HG03097 (cell line): ENCODE measurements at regions not wholly inside any gene's neighbourhood (a gene's known extent, or its start where the extent isn't known, plus 50 kb on each side); places are given as distances from the start of the nearest gene placed in this dataset.

Experiments used
- ATAC-seq: cut with Tn5 transposase; IDR thresholded peaks from one replicate; pipeline ENCODE4 v1.9.1; 2021; ENCODE audit not compliant: unreplicated experiment, low FRiP score

DNA sequence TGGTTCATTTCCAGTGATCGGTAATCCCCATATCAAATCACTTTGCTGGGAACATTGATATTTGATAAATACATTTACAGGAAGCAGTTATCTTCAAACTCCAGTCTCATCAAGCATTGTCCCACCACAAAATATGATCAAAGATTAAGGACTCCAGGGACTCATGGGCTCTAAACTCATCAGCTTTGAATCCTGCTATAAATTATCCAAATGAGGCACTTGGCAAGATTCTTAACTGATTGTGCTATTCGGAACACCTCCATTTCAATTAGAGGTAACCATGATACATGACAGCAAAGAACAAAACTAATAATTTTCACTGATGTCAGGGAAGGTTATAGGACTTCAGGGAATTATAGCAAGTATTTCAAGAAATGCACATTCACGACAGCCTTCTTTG lies 1088.1 kb upstream of the PIK3C3 start:
- no peak for ATAC-seq

- no peak for ATAC-seq
Measured at GRCh38 chr18:40866013-40866645, 1088.9 kb upstream of the PIK3C3 start.

DNA sequence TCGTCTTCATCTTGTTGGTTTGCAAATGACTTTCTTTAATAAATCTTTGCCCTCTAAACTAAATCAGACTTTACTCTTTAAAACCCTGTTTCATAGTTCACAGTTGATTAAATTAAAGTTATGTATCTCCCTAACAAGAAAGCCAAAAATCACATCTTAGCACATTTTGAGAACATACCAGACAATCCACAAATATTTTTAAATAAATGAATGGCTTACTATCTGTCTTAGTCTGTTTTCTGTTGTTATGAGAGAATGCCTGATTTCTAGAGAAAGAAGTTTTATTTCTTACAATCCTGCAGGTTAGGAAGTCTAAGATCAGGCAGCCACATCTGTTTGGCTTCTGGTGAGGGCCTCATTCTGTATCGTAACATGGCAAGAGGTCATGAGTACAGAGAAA lies 1090.2 kb upstream of the PIK3C3 start:
- ATAC-seq, result no peak

- no peak for ATAC-seq
Measured at GRCh38 chr18:40863801-40864200, 1091.2 kb upstream of the PIK3C3 start.

- ATAC-seq, result no peak
Measured at GRCh38 chr18:40860189-40860588, 1094.8 kb upstream of the PIK3C3 start.

GRCh38 chr18:40855661-40856060 lies 1099.4 kb upstream of the PIK3C3 start:
- no peak for ATAC-seq

- ATAC-seq, result no peak
Measured at GRCh38 chr18:40852406-40852805, 1102.6 kb upstream of the PIK3C3 start.

- no peak for ATAC-seq
Measured at GRCh38 chr18:40851014-40851429, 1104.0 kb upstream of the PIK3C3 start.

GRCh38 chr18:40849886-40850285 lies 1105.1 kb upstream of the PIK3C3 start:
- ATAC-seq, result no peak

- no peak for ATAC-seq
Measured at GRCh38 chr18:40841467-40841866, 1113.6 kb upstream of the PIK3C3 start.

DNA sequence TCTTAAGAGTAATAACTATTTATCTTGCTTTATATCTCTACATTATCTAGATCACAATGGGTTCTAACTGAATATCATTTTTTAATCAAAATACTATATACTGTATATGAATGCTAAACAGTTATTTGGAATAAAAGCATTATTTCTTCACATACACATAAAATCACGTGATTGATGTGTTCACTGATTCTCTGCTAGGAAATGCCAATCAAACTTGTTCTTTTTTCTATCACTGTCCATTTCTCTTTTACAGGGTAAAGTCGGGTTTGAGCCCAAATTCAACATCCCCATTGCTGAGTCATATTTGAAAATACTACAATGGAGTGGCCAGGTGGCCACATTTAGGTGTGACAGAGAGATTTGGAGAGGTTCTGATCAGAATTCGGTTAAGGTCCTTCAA lies 1114.0 kb upstream of the PIK3C3 start:
- no peak for ATAC-seq

GRCh38 chr18:40832362-40832761 lies 1122.7 kb upstream of the PIK3C3 start:
- ATAC-seq, result no peak

DNA sequence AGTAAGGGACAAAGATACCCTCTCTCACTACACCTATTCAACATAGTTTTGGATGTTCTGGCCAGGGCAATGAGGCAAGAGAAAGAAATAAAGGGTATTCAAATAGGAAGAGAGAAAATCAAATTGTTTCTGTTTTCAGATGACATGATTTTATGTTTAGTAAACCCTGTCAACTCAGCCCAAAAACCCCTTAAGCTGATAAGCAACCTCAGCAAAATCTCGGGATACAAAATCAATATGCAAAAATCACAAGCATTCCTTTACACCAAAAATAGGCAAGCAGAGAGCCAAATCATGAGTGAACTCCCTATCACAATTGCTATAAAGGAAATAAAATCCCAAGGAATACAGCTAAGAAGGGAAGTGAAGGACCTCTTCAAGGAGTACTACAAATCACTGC lies 1130.7 kb upstream of the PIK3C3 start:
- no peak for ATAC-seq

DNA sequence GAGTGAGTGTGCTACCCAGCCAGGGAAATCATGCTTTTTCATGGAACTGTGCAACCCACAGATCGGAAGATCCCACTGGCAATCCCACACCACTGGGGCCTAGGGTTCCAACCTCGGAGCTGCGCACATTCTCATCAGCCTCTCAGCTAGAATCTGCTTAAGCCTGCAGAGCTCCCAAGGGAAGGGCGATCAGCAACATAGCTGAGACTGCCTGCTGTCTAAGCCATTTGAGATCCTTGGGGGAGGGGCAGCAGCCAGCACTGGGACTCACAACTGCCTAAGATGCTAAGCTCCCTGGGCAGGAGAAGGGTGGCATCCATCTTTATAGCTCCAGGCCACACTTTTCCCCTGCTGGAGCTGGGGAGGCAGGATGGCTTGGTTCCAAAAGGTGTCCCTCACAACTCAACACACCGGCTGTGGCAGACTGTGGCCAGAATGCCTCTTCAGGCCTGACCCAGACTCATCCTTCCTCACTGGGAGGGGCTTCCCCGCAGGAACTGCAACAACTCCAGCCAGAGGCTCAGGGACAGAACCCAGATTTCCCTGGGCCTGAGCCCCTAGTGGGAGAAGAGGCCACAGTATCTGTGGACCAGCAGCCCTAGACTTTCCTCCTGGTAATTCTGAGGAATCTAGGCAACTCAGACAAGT lies 1133.3 kb upstream of the PIK3C3 start:
- no peak for ATAC-seq

DNA sequence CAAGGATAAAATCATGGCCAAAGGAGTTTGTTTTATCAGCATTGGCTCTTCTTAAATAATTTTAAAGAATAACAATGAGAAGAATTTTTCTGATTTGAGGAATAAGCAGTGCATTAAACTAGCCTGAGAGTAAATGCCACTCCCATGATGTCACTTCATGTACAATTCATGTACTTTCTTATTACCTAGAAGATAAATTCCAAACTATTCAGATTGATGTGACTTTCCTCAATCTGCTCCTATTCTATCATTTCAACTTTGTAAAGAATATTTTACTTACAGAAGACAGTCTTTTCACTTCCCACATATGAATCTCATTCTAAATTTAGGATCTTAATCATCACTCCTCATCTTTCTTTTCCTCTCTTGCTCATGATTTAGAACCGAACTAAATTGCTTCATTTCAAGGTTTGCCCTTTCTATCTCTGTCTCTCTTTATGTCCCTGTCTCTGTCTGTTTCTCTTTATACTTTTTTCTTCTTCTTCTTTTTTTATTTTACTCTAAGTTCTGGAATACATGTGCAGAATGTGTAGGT lies 1142.0 kb upstream of the PIK3C3 start:
- no peak for ATAC-seq

- no peak for ATAC-seq
Measured at GRCh38 chr18:40810372-40810771, 1144.7 kb upstream of the PIK3C3 start.

DNA sequence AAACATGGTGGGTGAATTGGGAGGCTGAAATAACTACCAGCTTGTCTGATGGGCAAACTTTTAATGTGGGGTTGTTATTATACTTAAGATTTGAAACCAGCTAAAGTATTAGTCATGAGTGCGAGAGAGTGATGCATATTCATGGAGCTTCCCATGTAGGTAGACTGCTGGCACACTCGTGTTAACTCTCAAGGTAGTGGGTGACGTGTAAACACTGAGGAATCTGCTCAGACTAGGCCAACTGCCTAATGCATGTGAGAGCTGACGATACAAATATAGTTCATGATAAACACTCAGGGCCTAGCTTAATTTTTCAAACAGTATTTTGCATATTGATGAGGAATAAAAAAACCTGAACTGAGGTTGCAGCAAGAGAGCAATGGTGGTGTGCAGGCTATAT lies 1165.7 kb upstream of the PIK3C3 start:
- no peak for ATAC-seq

GRCh38 chr18:40782453-40783130 lies 1172.4 kb upstream of the PIK3C3 start:
- ATAC-seq, result no peak

DNA sequence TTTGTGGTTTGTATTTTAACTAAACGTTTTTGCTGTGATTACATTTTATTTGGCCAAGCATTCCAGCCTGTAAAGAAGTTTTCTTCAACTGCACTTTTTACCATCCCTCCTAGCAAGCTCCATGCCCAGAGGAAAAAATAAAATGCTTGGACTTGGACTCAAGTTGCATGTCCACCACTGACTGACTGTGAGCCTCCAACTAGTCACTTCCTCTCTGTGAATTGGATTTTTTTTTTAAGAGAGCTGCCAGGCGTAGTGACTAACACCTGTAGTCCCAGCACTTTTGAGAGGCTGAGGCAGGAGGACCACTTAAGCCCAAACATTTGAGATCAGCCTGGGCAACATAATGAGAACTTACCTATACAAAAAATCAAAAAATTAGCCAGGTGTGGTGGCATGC lies 1185.2 kb upstream of the PIK3C3 start:
- ATAC-seq, result no peak

GRCh38 chr18:40760251-40760650 lies 1194.8 kb upstream of the PIK3C3 start:
- ATAC-seq, result no peak

DNA sequence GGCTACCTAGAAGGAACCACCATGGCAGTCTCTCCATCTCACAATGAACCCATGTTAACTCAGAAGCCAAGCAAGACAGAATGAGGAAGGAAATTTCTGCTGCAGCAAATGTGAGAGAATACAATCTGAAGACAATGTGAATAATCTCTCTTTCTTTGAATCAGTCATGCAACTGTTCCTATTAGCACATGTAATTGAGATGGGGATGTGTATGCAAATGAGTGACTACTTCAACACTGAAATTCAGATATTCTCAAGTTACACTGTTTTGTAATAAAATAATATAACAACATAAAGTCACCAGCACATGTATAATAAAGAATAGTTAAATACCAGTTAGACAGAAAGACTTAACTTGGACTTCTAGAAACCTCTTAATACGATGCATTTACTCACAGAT lies 1200.6 kb upstream of the PIK3C3 start:
- no peak for ATAC-seq

DNA sequence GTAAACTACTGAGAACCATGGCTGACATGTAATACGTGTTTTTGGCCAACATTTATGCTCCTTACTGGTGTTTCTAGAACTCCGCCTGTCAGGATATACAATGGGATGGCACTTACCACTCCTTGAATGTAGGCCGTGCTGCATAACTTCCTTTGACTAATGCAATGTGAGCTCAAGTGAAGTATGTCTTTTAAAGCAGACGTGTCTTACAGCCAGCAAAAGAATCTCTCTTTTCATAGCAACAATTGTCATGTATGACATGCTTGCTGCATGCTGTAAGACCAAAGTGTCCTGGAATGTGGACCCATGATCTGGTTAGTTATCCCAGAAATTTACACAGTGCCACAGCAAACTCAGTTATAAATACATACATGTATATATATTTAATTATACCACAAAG lies 1202.7 kb upstream of the PIK3C3 start:
- ATAC-seq, result no peak
